Testis (tissue), 2 donors: ENCODE measurements at regions not wholly inside any gene's neighbourhood (a gene's known extent, or its start where the extent isn't known, plus 50 kb on each side); places are given as distances from the start of the nearest gene placed in this dataset.

Source experiments
- CTCF ChIP-seq, 3 experiments: fragments of 450-650 bp in 2 of 3; fragments of 200-600 bp in 1 of 3; sonication (generic) in 1 of 3; IDR thresholded peaks; one replicate each; pipeline ENCODE4 v1.5.1; 2016 to 2019; ENCODE audit warnings: antibody characterized with exemption in 3 of 3, mild to moderate bottlenecking in 2 of 3, moderate library complexity in 1 of 3
- POLR2A ChIP-seq: fragments of 450-650 bp; IDR thresholded peaks from one replicate; pipeline ENCODE4 v1.6.1; 2017; ENCODE audit warnings: antibody characterized with exemption, mild to moderate bottlenecking, moderate library complexity

GRCh38 chr18:7333025-7333562, 102.2 kb downstream of the LRRC30 start:
- no peak for TF ChIP-seq CTCF (IDR thresholded peaks at IDR 0.05)
- TF ChIP-seq POLR2A: no peak
